ENCODE measurements at regions not wholly inside any gene's neighbourhood (a gene's known extent, or its start where the extent isn't known, plus 50 kb on each side); places are given as distances from the start of the nearest gene placed in this dataset.

GRCh38 chr2:33673937-33674336 is 74.8 kb upstream of the FAM98A start:
- no peak overlapping the region for H3K9ac ChIP-seq (ENCODE audit: low read length)
- no peaks in the 10 kb centered on the region for H3F3A ChIP-seq (ENCODE audit: insufficient read depth, low read length, poor library complexity, severe bottlenecking)
- H3K4me2 ChIP-seq (ENCODE audit: low read length): no peak overlapping the region

GRCh38 chr2:33672896-33673295 is 73.8 kb upstream of the FAM98A start:
- no peaks in the 10 kb centered on the region for H3K9me3 ChIP-seq (ENCODE audit: low read length)
- no peaks in the 10 kb centered on the region for H3F3A ChIP-seq (ENCODE audit: insufficient read depth, low read length, poor library complexity, severe bottlenecking)
- H3K36me3 ChIP-seq (ENCODE audit: insufficient read depth, low read length): no peaks in the 10 kb centered on the region
- no peak overlapping the region for H3K9ac ChIP-seq (ENCODE audit: low read length)
- H3K4me2 ChIP-seq (ENCODE audit: low read length): no peak overlapping the region
- no peaks in the 10 kb centered on the region for H4K20me1 ChIP-seq (ENCODE audit: insufficient read depth)
- no peaks in the 10 kb centered on the region for H3K79me2 ChIP-seq (replicated peaks; ENCODE audit: insufficient read depth, low read length)
- no peak for TF ChIP-seq RAD21 (conservative IDR thresholded peaks at IDR 0.05)
- no peak for TF ChIP-seq TAF1 (IDR thresholded peaks at IDR 0.05; ENCODE audit: low read depth)
- no peak for TF ChIP-seq SMC3 (conservative IDR thresholded peaks at IDR 0.05; ENCODE audit: poor library complexity)
- no peak for TF ChIP-seq CTCF (IDR thresholded peaks at IDR 0.05; ENCODE audit: poor library complexity, severe bottlenecking)
- no peak for TF ChIP-seq POLR2AphosphoS5 (IDR thresholded peaks at IDR 0.05)
- TF ChIP-seq REST (IDR thresholded peaks at IDR 0.05; ENCODE audit: borderline replicate concordance): no peak
- no peak for TF ChIP-seq EP300 (conservative IDR thresholded peaks at IDR 0.05; ENCODE audit: poor library complexity, severe bottlenecking)
- TF ChIP-seq EZH2 (IDR thresholded peaks at IDR 0.05; ENCODE audit: borderline replicate concordance, insufficient read depth, low read length, poor library complexity, severe bottlenecking): no peak
- TF ChIP-seq MXI1 (conservative IDR thresholded peaks at IDR 0.05; ENCODE audit: poor library complexity, severe bottlenecking): no peak
- no peaks in the 10 kb centered on the region for H3K27me3 ChIP-seq (ENCODE audit: insufficient read depth, low read depth, low read length)
- no peaks in the 10 kb centered on the region for H3K9me2 ChIP-seq (ENCODE audit: insufficient read depth, low read length)
- H3K4me3 ChIP-seq (ENCODE audit: low read length): no peak overlapping the region
- no peak overlapping the region for H3K27ac ChIP-seq (ENCODE audit: low read length)
- no peak overlapping the region for H2AFZ ChIP-seq (ENCODE audit: low read depth, low read length)

More at GRCh38 chr2:33673937-33674336, 74.8 kb upstream of the FAM98A start:
- Histone ChIP-seq H3K9me3 (ENCODE audit: low read length) (no peaks in the 10 kb centered on the region), H3K9me2 (ENCODE audit: insufficient read depth, low read length) (no peaks in the 10 kb centered on the region), H2AFZ (ENCODE audit: low read depth, low read length) (no peak overlapping the region), H4K20me1 (ENCODE audit: insufficient read depth) (no peaks in the 10 kb centered on the region), H3K79me2 (replicated peaks; ENCODE audit: insufficient read depth, low read length) (no peaks in the 10 kb centered on the region), H3K27me3 (ENCODE audit: insufficient read depth, low read depth, low read length) (no peaks in the 10 kb centered on the region), H3K36me3 (ENCODE audit: insufficient read depth, low read length) (no peaks in the 10 kb centered on the region), H3K27ac (ENCODE audit: low read length) (no peak overlapping the region), H3K4me3 (ENCODE audit: low read length) (no peak overlapping the region)
- TF ChIP-seq EZH2 (IDR thresholded peaks at IDR 0.05; ENCODE audit: borderline replicate concordance, insufficient read depth, low read length, poor library complexity, severe bottlenecking): no peak
- TF ChIP-seq POLR2AphosphoS5 (IDR thresholded peaks at IDR 0.05): no peak
- no peak for TF ChIP-seq TAF1 (IDR thresholded peaks at IDR 0.05; ENCODE audit: low read depth)
- TF ChIP-seq RAD21 (conservative IDR thresholded peaks at IDR 0.05): peak; percentile 92
- TF ChIP-seq SMC3 (conservative IDR thresholded peaks at IDR 0.05; ENCODE audit: poor library complexity): peak; percentile 87
- TF ChIP-seq CTCF (IDR thresholded peaks at IDR 0.05; ENCODE audit: poor library complexity, severe bottlenecking): peak; percentile 82
